ENCODE measurements at regions not wholly inside any gene's neighbourhood (a gene's known extent, or its start where the extent isn't known, plus 50 kb on each side); places are given as distances from the start of the nearest gene placed in this dataset.
"Not testable (repeated sequence)": the region's sequence is repeated elsewhere in the genome, so short reads cannot be mapped to it uniquely, and the experiment has no call there.

GRCh38 chr4:148542922-148543623 is 100.9 kb upstream of the NR3C2 start:
- DNase-seq (ENCODE audit: low read depth) = no peak

- DNase-seq (ENCODE audit: low read depth) = no peak
These were observed 98.6 kb upstream of the NR3C2 start for GRCh38 chr4:148540622-148541326.

GRCh38 chr4:148539387-148539786 is 97.2 kb upstream of the NR3C2 start:
- DNase-seq (ENCODE audit: low read depth) = no peak

DNA sequence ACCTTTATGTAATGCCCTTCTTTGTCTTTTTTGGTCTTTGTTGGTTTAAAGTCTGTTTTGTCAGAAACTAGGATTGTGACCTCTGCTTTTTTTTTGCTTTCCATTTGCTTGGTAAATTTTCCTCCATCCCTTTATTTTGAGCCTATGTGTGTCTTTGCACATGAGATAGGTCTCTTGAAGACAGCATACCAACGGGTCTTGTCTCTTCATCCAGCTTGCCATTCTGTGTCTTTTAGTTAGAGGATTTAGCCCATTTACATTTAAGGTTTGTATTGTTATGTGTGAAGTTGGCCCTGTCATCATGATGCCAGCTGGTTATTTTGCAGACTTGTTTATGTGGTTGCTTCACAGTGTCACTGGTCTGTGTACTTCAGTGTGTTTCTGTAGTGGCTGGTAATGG is 91.6 kb upstream of the NR3C2 start:
- DNase-seq (ENCODE audit: low read depth) = not testable (repeated sequence)

DNA sequence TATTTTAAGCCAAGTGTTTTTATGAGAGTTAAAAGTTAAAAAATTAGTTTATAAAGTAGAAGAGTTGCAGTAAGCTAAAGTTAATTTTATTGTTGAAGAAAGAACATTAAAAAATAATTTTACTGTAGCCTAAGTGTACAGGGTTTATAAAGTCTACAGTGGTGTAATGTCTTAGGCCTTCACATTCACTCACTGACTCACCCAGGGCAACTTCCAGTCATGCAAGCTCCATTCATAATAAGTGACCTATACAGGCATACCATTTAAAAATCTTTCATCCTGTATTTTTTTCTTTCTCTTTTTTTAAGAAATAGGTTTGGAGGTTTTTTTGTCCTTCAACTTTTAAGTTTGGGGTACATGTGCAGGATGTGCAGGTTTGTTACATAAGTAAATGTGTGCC is 87.9 kb upstream of the NR3C2 start:
- no peak for DNase-seq (ENCODE audit: low read depth)

- no peak for DNase-seq (ENCODE audit: low read depth)
These were observed 85.4 kb upstream of the NR3C2 start for GRCh38 chr4:148527571-148527970.

GRCh38 chr4:148522995-148523394 is 80.8 kb upstream of the NR3C2 start:
- DNase-seq (ENCODE audit: low read depth) = no peak

DNA sequence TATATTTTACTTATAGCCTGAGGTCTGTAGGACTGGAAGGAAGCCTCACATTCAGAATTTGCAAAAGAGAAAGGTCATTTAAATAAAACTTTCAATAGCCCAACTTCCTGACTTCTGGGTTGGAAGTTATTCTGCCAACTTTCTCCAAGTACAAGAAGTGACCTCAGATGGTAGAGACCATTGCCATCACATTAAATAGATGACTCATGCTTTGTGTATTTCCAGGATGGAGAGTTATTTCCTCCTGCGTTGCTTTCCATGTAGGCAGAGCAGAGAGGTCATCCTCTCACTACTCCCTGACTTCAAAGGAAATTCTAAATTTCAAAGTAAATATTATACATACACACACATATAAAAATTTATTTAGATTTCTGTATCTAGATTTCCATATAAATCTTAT is 73.0 kb upstream of the NR3C2 start:
- DNase-seq (ENCODE audit: low read depth) = no peak

- no peak for DNase-seq (ENCODE audit: low read depth)
These were observed 72.4 kb upstream of the NR3C2 start for GRCh38 chr4:148514581-148514980.

GRCh38 chr4:148514041-148514440 is 71.8 kb upstream of the NR3C2 start:
- DNase-seq (ENCODE audit: low read depth) = no peak

- DNase-seq (ENCODE audit: low read depth) = no peak
These were observed 68.0 kb upstream of the NR3C2 start for GRCh38 chr4:148510211-148510610.

DNA sequence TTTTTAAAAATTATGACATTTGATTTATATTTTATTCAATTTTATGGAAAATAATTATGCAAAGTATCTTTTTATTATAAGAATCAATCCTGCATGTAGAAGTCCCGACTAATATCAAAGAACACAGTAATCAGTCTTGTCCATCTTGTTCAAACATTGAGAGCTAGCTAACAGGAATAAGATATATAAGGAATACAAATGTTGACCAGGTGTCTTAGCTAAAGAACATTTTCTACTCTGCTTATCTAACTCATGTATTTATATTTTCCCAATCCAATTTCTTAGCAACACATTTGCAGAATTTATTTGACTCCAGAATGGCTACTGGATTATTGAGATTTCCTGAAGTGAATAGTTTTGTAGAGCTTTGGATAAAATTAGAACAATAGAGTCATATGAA is 61.5 kb upstream of the NR3C2 start:
- DNase-seq (ENCODE audit: low read depth) = no peak

DNA sequence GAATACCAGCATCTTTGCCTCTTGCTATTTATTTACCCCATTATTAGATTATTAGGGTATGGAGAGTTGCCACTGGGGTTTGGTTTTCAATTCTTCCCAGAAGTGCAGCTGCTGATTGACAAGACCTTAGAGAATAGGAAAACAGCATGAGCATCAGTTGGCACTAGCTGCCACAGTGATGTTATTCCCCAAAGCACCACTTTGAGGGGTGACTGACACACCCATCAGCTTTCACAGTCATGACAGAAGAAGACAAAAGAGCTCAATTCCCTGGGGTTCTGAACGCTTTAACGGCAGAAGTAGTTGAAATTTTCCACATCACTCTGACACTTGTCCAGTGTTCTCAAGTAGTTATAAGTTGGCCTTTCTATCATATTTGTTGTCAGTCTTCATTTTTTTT is 55.0 kb upstream of the NR3C2 start:
- no peak for DNase-seq (ENCODE audit: low read depth)

GRCh38 chr4:148495463-148495862 is 53.2 kb upstream of the NR3C2 start:
- no peak for DNase-seq (ENCODE audit: low read depth)
